Parathyroid adenoma (tissue), 2 donors: ENCODE measurements at regions not wholly inside any gene's neighbourhood (a gene's known extent, or its start where the extent isn't known, plus 50 kb on each side); places are given as distances from the start of the nearest gene placed in this dataset.

Experiments
- H2AFZ ChIP-seq: fragments of 300-600 bp; sonication (generic); one replicate; pipeline ENCODE4 v1.7.0; 2017; ENCODE audit warnings: antibody characterized with exemption, mild to moderate bottlenecking
- H3K27ac ChIP-seq: fragments of 300-600 bp; sonication (generic); one replicate; pipeline ENCODE4 v1.7.0; 2017
- H3K27me3 ChIP-seq: fragments of 300-600 bp; sonication (generic); one replicate; pipeline ENCODE4 v1.7.0; 2017; ENCODE audit warnings: low read length; ENCODE audit not compliant: control insufficient read depth, insufficient read depth
- H3K36me3 ChIP-seq: fragments of 300-600 bp; sonication (generic); one replicate; pipeline ENCODE4 v1.7.0; 2017; ENCODE audit warnings: low read length; ENCODE audit not compliant: control insufficient read depth, insufficient read depth
- H3K4me1 ChIP-seq: fragments of 300-600 bp; sonication (generic); one replicate; pipeline ENCODE4 v1.7.0; 2017; ENCODE audit warnings: control low read depth
- H3K4me2 ChIP-seq: fragments of 300-600 bp; sonication (generic); one replicate; pipeline ENCODE4 v1.7.0; 2017; ENCODE audit warnings: low read length
- H3K4me3 ChIP-seq: fragments of 300-600 bp; sonication (generic); one replicate; pipeline ENCODE4 v1.7.0; 2017; ENCODE audit warnings: low read depth, low read length
- H3K79me2 ChIP-seq: fragments of 300-600 bp; sonication (generic); one replicate; pipeline ENCODE4 v1.7.0; 2017; ENCODE audit warnings: control low read depth
- H3K9ac ChIP-seq: fragments of 300-600 bp; sonication (generic); one replicate; pipeline ENCODE4 v1.7.0; 2017; ENCODE audit warnings: mild to moderate bottlenecking
- H3K9me3 ChIP-seq: fragments of 300-600 bp; sonication (generic); one replicate; pipeline ENCODE4 v1.7.0; 2017; ENCODE audit warnings: low read length; ENCODE audit not compliant: control insufficient read depth
- CTCF ChIP-seq: fragments of 300-600 bp; sonication (generic); IDR thresholded peaks from one replicate; pipeline ENCODE4 v1.7.0; 2017; ENCODE audit warnings: antibody characterized with exemption, mild to moderate bottlenecking
- donor health status: primary hyperparathyroidism.

DNA sequence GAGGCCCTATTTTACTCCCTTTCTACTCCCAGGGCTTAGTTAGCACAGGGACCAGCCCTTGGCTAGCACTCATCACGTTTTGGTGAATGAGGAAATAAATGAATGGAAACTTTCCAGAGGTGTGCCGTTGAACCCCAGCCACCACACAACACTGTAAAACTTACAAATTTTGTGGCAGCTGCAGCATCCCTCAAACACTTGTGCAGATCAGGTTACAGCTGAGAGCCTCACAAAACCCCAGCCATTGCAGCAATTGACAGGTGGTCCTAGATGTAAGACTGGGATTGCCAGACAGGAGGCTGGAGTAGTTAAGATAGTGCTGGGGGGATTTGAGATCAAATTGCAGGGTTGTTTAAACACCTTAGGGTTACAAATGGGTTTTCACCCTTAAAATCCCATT, 482.2 kb upstream of the KIF2A start:
- H3K9me3 ChIP-seq = no peaks in the 10 kb centered on the region
- H3K4me3 ChIP-seq = no peak overlapping the region
- no peaks in the 10 kb centered on the region for H3K27me3 ChIP-seq
- no peak for TF ChIP-seq CTCF
- H3K27ac ChIP-seq = no peak overlapping the region
- H3K4me2 ChIP-seq = no peak overlapping the region
- H3K36me3 ChIP-seq = no peaks in the 10 kb centered on the region
- no peak overlapping the region for H3K9ac ChIP-seq
- H3K79me2 ChIP-seq = no peaks in the 10 kb centered on the region
- no peak overlapping the region for H2AFZ ChIP-seq
- H3K4me1 ChIP-seq = no peaks in the 10 kb centered on the region

- no peaks in the 10 kb centered on the region for H3K79me2 ChIP-seq
Measured at GRCh38 chr5:61824396-61824795, 481.6 kb upstream of the KIF2A start.

GRCh38 chr5:61827445-61827975, 478.5 kb upstream of the KIF2A start:
- no peaks in the 10 kb centered on the region for H3K4me1 ChIP-seq

More at GRCh38 chr5:61824396-61824795, 481.6 kb upstream of the KIF2A start:
- Histone ChIP-seq H3K4me3 (no peak overlapping the region), H2AFZ (no peak overlapping the region), H3K4me2 (no peak overlapping the region), H3K27ac (no peak overlapping the region), H3K36me3 (no peaks in the 10 kb centered on the region), H3K27me3 (no peaks in the 10 kb centered on the region), H3K4me1 (no peaks in the 10 kb centered on the region), H3K9ac (no peak overlapping the region), H3K9me3 (no peaks in the 10 kb centered on the region)
- TF ChIP-seq CTCF = no peak

GRCh38 chr5:61828856-61829255, 477.1 kb upstream of the KIF2A start:
- Histone ChIP-seq H3K4me1 (no peaks in the 10 kb centered on the region), H3K4me2 (no peak overlapping the region), H3K9ac (no peak overlapping the region), H3K4me3 (no peak overlapping the region), H3K9me3 (no peaks in the 10 kb centered on the region), H3K36me3 (no peaks in the 10 kb centered on the region), H3K27me3 (no peaks in the 10 kb centered on the region), H3K79me2 (no peaks in the 10 kb centered on the region), H2AFZ (no peak overlapping the region), H3K27ac (no peak overlapping the region)
- TF ChIP-seq CTCF = no peak

More at GRCh38 chr5:61827445-61827975, 478.5 kb upstream of the KIF2A start:
- Histone ChIP-seq H3K79me2 (no peaks in the 10 kb centered on the region), H3K36me3 (no peaks in the 10 kb centered on the region), H2AFZ (peak overlapping the region; percentile 45), H3K9ac (no peak overlapping the region), H3K4me3 (no peak overlapping the region), H3K4me2 (no peak overlapping the region), H3K27ac (no peak overlapping the region), H3K27me3 (no peaks in the 10 kb centered on the region), H3K9me3 (no peaks in the 10 kb centered on the region)
- TF ChIP-seq CTCF = no peak

GRCh38 chr5:61831736-61832135, 474.3 kb upstream of the KIF2A start:
- Histone ChIP-seq H3K4me2 (no peak overlapping the region), H3K36me3 (no peaks in the 10 kb centered on the region), H3K9ac (no peak overlapping the region), H3K27me3 (no peaks in the 10 kb centered on the region), H3K9me3 (no peaks in the 10 kb centered on the region), H3K4me1 (no peaks in the 10 kb centered on the region), H3K27ac (no peak overlapping the region), H3K79me2 (no peaks in the 10 kb centered on the region), H3K4me3 (no peak overlapping the region), H2AFZ (no peak overlapping the region)
- no peak for TF ChIP-seq CTCF
